ENCODE measurements at regions not wholly inside any gene's neighbourhood (a gene's known extent, or its start where the extent isn't known, plus 50 kb on each side); places are given as distances from the start of the nearest gene placed in this dataset.
A peak's percentile ranks its signal among the peaks of the same experiment; 100 is the strongest.
"Not testable (repeated sequence)": the region's sequence is repeated elsewhere in the genome, so short reads cannot be mapped to it uniquely, and the experiment has no call there.

DNA sequence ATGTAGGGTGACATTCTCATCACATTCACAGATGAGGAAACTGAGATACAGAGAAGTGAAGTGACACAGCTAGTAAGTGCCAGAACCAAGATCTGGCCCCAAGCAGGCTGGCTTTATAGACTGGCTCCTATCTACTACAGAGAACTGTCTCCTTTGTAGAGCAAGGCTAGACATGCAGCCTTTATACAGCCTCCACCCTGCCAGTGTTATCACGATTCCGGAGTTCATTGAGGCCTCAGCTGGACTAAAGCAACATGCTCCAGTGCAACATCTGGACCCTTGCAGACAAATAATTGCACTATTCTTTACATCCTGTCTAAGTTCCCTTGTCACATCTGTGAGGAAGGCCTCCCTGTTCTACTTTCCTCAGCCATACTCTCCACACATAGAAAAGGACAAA is 58.0 kb upstream of the XIAP start:
- DNase-seq = no peak
- H3K79me1 ChIP-seq (replicated peaks; ENCODE audit: low read length, poor library complexity, severe bottlenecking) = no peaks in the 10 kb centered on the region

GRCh38 chrX:123803331-123803983 is 56.4 kb upstream of the XIAP start:
- H3K4ac ChIP-seq (ENCODE audit: low read depth in 1 of 2, low read length in 2 of 2) = no peak overlapping the region
- no peak overlapping the region for H3K14ac ChIP-seq (ENCODE audit: low read length in 2 of 2)
- no peak overlapping the region for H2AFZ ChIP-seq (ENCODE audit: low read depth, low read length)
- no peak overlapping the region for H3K18ac ChIP-seq (ENCODE audit: low read depth in 1 of 2, low read length in 2 of 2)
- no peak overlapping the region for H2BK120ac ChIP-seq (ENCODE audit: low read depth, low read length)
- no peak overlapping the region for H3K4me2 ChIP-seq (ENCODE audit: low read length, poor library complexity, severe bottlenecking)
- peak; percentile 93 for DNase-seq
- no peaks in the 10 kb centered on the region for H3K36me3 ChIP-seq (ENCODE audit: control insufficient read depth in 1 of 2, insufficient read depth in 2 of 2, low read depth in 1 of 2, low read length in 2 of 2)
- H4K8ac ChIP-seq (ENCODE audit: low read length) = no peak overlapping the region
- H3K4me1 ChIP-seq (ENCODE audit: control insufficient read depth, insufficient read depth, low read depth, low read length) = peaks cover 2% of the 10 kb centered on the region
- no peak overlapping the region for H4K91ac ChIP-seq (ENCODE audit: low read length)
- no peaks in the 10 kb centered on the region for H3K79me1 ChIP-seq (replicated peaks; ENCODE audit: low read length, poor library complexity, severe bottlenecking)
- no peaks in the 10 kb centered on the region for H3K27me3 ChIP-seq (ENCODE audit: control insufficient read depth in 1 of 2, insufficient read depth in 1 of 2, low read length in 2 of 2)
- H2BK15ac ChIP-seq (ENCODE audit: low read depth, poor library complexity, severe bottlenecking) = no peak overlapping the region
- H3K4me3 ChIP-seq (ENCODE audit: insufficient read depth in 1 of 2, low read depth in 1 of 2, low read length in 2 of 2) = no peak overlapping the region
- H3K9me3 ChIP-seq (ENCODE audit: control insufficient read depth, low read length) = no peaks in the 10 kb centered on the region
- no peak overlapping the region for H2BK12ac ChIP-seq (ENCODE audit: low read length in 2 of 2)
- H2BK5ac ChIP-seq (ENCODE audit: low read depth, low read length, poor library complexity, severe bottlenecking) = no peak overlapping the region
- no peak overlapping the region for H2AK5ac ChIP-seq (ENCODE audit: low read length, severe bottlenecking)
- WGBS = 21% methylated on average over 4 of the region's 4 CpGs
- no peak overlapping the region for H3K27ac ChIP-seq (ENCODE audit: low read length, poor library complexity, severe bottlenecking)
- H3K23ac ChIP-seq (ENCODE audit: low read length in 2 of 2) = no peak overlapping the region
- peak overlapping the region; percentile 70 for H3K9ac ChIP-seq (ENCODE audit: low read length)

More for the DNA sequence above, 58.0 kb upstream of the XIAP start:
- Histone ChIP-seq H3K14ac (ENCODE audit: low read length in 2 of 2) (no peak overlapping the region), H3K36me3 (ENCODE audit: control insufficient read depth in 1 of 2, insufficient read depth in 2 of 2, low read depth in 1 of 2, low read length in 2 of 2) (no peaks in the 10 kb centered on the region), H3K4ac (ENCODE audit: low read depth in 1 of 2, low read length in 2 of 2) (no peak overlapping the region), H3K9me3 (ENCODE audit: control insufficient read depth, low read length) (no peaks in the 10 kb centered on the region), H3K4me1 (ENCODE audit: control insufficient read depth, insufficient read depth, low read depth, low read length) (peaks cover 7% of the 10 kb centered on the region), H4K8ac (ENCODE audit: low read length) (no peak overlapping the region), H3K27ac (ENCODE audit: low read length, poor library complexity, severe bottlenecking) (no peak overlapping the region), H3K4me2 (ENCODE audit: low read length, poor library complexity, severe bottlenecking) (no peak overlapping the region), H3K23ac (ENCODE audit: low read length in 2 of 2) (no peak overlapping the region), H3K27me3 (ENCODE audit: control insufficient read depth in 1 of 2, insufficient read depth in 1 of 2, low read length in 2 of 2) (no peaks in the 10 kb centered on the region), H3K18ac (ENCODE audit: low read depth in 1 of 2, low read length in 2 of 2) (no peak overlapping the region), H2BK120ac (ENCODE audit: low read depth, low read length) (no peak overlapping the region), H2AFZ (ENCODE audit: low read depth, low read length) (no peak overlapping the region), H2BK15ac (ENCODE audit: low read depth, poor library complexity, severe bottlenecking) (no peak overlapping the region), H2BK5ac (ENCODE audit: low read depth, low read length, poor library complexity, severe bottlenecking) (no peak overlapping the region), H2AK5ac (ENCODE audit: low read length, severe bottlenecking) (no peak overlapping the region), H2BK12ac (ENCODE audit: low read length in 2 of 2) (no peak overlapping the region), H3K4me3 (ENCODE audit: insufficient read depth in 1 of 2, low read depth in 1 of 2, low read length in 2 of 2) (no peak overlapping the region), H3K9ac (ENCODE audit: low read length) (no peak overlapping the region), H4K91ac (ENCODE audit: low read length) (no peak overlapping the region)
- WGBS = 88% methylated on average over 2 of the region's 2 CpGs

- H3K9me3 ChIP-seq (ENCODE audit: control insufficient read depth, low read length); H2AFZ ChIP-seq (ENCODE audit: low read depth, low read length); H3K4me2 ChIP-seq (ENCODE audit: low read length, poor library complexity, severe bottlenecking); H3K18ac ChIP-seq (ENCODE audit: low read depth in 1 of 2, low read length in 2 of 2); H3K14ac ChIP-seq (ENCODE audit: low read length in 2 of 2); H2BK5ac ChIP-seq (ENCODE audit: low read depth, low read length, poor library complexity, severe bottlenecking); H3K27me3 ChIP-seq (ENCODE audit: control insufficient read depth in 1 of 2, insufficient read depth in 1 of 2, low read length in 2 of 2); H3K23ac ChIP-seq (ENCODE audit: low read length in 2 of 2); H2BK15ac ChIP-seq (ENCODE audit: low read depth, poor library complexity, severe bottlenecking); H2AK5ac ChIP-seq (ENCODE audit: low read length, severe bottlenecking); H3K36me3 ChIP-seq (ENCODE audit: control insufficient read depth in 1 of 2, insufficient read depth in 2 of 2, low read depth in 1 of 2, low read length in 2 of 2); H4K91ac ChIP-seq (ENCODE audit: low read length); H2BK12ac ChIP-seq (ENCODE audit: low read length in 2 of 2); H3K27ac ChIP-seq (ENCODE audit: low read length, poor library complexity, severe bottlenecking); DNase-seq; H2BK120ac ChIP-seq (ENCODE audit: low read depth, low read length); H3K79me1 ChIP-seq (replicated peaks; ENCODE audit: low read length, poor library complexity, severe bottlenecking); H3K4me1 ChIP-seq (ENCODE audit: control insufficient read depth, insufficient read depth, low read depth, low read length); H4K8ac ChIP-seq (ENCODE audit: low read length); H3K4ac ChIP-seq (ENCODE audit: low read depth in 1 of 2, low read length in 2 of 2); H3K4me3 ChIP-seq (ENCODE audit: insufficient read depth in 1 of 2, low read depth in 1 of 2, low read length in 2 of 2): not testable (repeated sequence)
- 97% methylated on average over 4 of the region's 4 CpGs for WGBS
- H3K9ac ChIP-seq (ENCODE audit: low read length) = peak overlapping the region; percentile 70
Observed at GRCh38 chrX:123803984-123804365, 55.9 kb upstream of the XIAP start.

- Histone ChIP-seq H2AFZ (ENCODE audit: low read depth, low read length) (no peak overlapping the region), H3K14ac (ENCODE audit: low read length in 2 of 2) (no peak overlapping the region), H3K23ac (ENCODE audit: low read length in 2 of 2) (no peak overlapping the region), H3K27ac (ENCODE audit: low read length, poor library complexity, severe bottlenecking) (no peak overlapping the region), H3K27me3 (ENCODE audit: control insufficient read depth in 1 of 2, insufficient read depth in 1 of 2, low read length in 2 of 2) (no peaks in the 10 kb centered on the region), H3K4me3 (ENCODE audit: insufficient read depth in 1 of 2, low read depth in 1 of 2, low read length in 2 of 2) (no peak overlapping the region), H3K9ac (ENCODE audit: low read length) (peak overlapping the region; percentile 36), H2BK12ac (ENCODE audit: low read length in 2 of 2) (no peak overlapping the region), H3K9me3 (ENCODE audit: control insufficient read depth, low read length) (no peaks in the 10 kb centered on the region), H4K8ac (ENCODE audit: low read length) (no peak overlapping the region), H3K79me1 (replicated peaks; ENCODE audit: low read length, poor library complexity, severe bottlenecking) (no peaks in the 10 kb centered on the region), H2BK120ac (ENCODE audit: low read depth, low read length) (no peak overlapping the region), H2BK5ac (ENCODE audit: low read depth, low read length, poor library complexity, severe bottlenecking) (no peak overlapping the region), H4K91ac (ENCODE audit: low read length) (no peak overlapping the region), H2AK5ac (ENCODE audit: low read length, severe bottlenecking) (no peak overlapping the region), H3K36me3 (ENCODE audit: control insufficient read depth in 1 of 2, insufficient read depth in 2 of 2, low read depth in 1 of 2, low read length in 2 of 2) (no peaks in the 10 kb centered on the region), H2BK15ac (ENCODE audit: low read depth, poor library complexity, severe bottlenecking) (no peak overlapping the region), H3K4me1 (ENCODE audit: control insufficient read depth, insufficient read depth, low read depth, low read length) (no peaks in the 10 kb centered on the region), H3K4me2 (ENCODE audit: low read length, poor library complexity, severe bottlenecking) (no peak overlapping the region), H3K18ac (ENCODE audit: low read depth in 1 of 2, low read length in 2 of 2) (no peak overlapping the region), H3K4ac (ENCODE audit: low read depth in 1 of 2, low read length in 2 of 2) (no peak overlapping the region)
- 5% methylated on average over 2 of the region's 3 CpGs for WGBS
- no peak for DNase-seq
Observed at GRCh38 chrX:123807835-123808416, 51.9 kb upstream of the XIAP start.

Measured in mesenchymal stem cell (in vitro differentiated cells and primary cell).